ENCODE measurements at regions not wholly inside any gene's neighbourhood (a gene's known extent, or its start where the extent isn't known, plus 50 kb on each side); places are given as distances from the start of the nearest gene placed in this dataset.

DNA sequence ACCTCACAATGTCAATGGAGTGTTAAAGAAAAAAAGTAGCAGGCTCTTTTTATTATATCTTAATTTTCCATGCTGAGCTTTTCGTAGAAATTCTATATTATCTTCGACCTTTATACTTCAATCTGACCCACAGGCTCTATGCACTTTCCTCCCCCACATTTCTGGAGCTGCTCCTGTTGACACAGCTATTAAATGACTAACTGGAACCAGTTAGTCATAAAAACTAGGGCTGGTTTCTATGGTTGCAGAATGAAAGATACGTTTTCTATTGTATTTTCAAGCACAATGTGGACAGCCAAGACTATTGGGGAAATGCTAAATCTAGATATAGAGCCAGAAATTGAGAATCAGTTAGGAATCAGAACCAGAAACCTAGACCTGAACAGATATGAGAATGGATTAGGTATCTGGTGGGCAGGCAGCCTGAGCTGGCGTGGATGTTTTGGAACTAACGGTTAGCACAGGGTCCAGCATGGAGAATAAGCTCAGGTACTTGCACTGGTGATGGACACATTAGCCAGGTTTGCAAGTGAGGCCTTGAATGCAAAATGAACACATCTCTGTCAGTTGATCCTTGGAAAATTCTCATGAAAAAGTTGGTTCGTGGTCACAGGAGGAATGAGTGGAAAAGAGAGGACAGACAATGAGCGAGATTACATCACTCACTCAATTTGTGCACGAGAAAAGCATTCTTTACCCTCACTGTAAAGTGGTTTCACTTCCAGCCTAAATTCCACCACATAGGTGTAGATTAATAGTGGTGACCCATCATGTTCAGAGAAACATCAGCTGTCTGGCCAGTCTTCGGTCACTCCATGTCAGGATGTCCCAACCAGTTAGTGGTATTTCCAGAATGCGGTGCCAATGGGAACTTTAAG lies 144.6 kb upstream of the EPHA4 start:
- no peaks in the 10 kb centered on the region for H4K20me1 ChIP-seq
- no peaks in the 10 kb centered on the region for H3K36me3 ChIP-seq
- no peak overlapping the region for H3K4me2 ChIP-seq

DNA sequence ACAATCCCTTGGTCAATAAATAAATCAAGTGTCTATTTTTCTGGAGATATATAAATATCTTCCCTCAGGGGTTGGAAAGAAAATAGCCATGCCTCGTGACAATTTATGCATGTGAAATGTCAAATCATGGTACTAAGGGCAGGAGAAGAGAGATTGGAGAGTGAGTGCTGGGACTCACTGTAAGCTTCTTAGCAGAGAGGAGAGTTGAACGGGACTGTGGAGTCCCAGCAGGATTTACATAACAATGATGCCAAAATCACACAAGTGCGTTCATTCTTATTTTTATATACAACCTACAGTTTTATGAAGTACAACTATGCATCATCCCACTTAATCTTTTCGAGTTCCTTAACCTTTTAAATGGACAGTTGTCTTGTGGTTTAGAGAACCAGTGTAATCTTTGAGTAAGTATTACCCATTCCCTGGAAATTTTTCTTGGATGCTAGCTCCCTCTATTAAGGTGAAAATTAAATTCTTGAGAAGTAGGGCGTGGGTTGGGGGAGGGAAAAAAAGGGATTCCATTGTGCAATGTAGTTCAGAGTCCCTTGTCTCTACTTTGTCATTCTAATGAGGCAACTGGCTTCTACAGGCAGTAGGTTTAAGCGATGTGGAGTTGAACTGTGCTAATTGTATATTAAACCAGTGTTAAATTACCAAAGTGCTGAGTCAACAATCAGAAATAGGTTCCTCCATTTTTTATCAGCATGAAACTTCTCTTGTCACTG lies 143.6 kb upstream of the EPHA4 start:
- Histone ChIP-seq H3K4me1 (no peaks in the 10 kb centered on the region), H3K36me3 (no peaks in the 10 kb centered on the region), H3K9ac (no peak overlapping the region), H4K20me1 (no peaks in the 10 kb centered on the region), H3K4me2 (no peak overlapping the region), H3K4me3 (no peak overlapping the region), H3K9me3 (replicated peaks in 1 of 11) (no peaks in the 10 kb centered on the region), H3K27me3 (no peaks in the 10 kb centered on the region), H3K27ac (no peak overlapping the region)
- TF ChIP-seq Cebpa-rat (IDR thresholded peaks at IDR 0.05) = no peak

More for the DNA sequence above, 144.6 kb upstream of the EPHA4 start:
- TF ChIP-seq Cebpa-rat (IDR thresholded peaks at IDR 0.05) = no peak
- Histone ChIP-seq H3K9ac (no peak overlapping the region), H3K9me3 (replicated peaks in 1 of 11) (no peaks in the 10 kb centered on the region), H3K4me1 (no peaks in the 10 kb centered on the region), H3K27me3 (no peaks in the 10 kb centered on the region), H3K27ac (no peak overlapping the region), H3K4me3 (no peak overlapping the region)

DNA sequence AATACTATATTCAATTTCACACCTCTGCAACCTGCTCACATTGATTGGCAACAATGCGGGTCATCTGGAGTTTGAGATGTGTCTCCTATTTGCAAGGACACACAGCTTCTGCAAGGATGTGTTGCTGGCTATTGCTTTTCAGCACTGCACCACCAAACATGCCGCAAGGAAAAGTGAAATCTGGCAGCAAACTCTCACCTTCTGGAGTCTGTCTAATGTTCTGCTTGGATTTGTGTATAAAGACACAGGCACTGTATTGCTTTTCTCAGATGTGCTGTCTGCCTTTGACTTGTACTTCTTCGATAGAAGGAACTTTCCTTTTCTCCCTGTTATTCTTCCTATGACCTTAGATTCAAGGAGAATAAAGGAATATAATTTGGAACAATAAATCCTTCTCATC lies 138.6 kb upstream of the EPHA4 start:
- Histone ChIP-seq H3K4me2 (no peak overlapping the region), H3K36me3 (no peaks in the 10 kb centered on the region), H3K4me3 (no peak overlapping the region), H3K4me1 (0 out of 20 replicates have a peak, but pooled peaks cover 0 to 4% (median 0%) of the 10 kb centered on the region in 10 experiments), H3K9ac (no peak overlapping the region), H3K27ac (no peak overlapping the region), H3K9me3 (replicated peaks in 1 of 11) (no peaks in the 10 kb centered on the region), H3K27me3 (no peaks in the 10 kb centered on the region), H4K20me1 (no peaks in the 10 kb centered on the region)
- no peak for TF ChIP-seq Cebpa-rat (IDR thresholded peaks at IDR 0.05)

DNA sequence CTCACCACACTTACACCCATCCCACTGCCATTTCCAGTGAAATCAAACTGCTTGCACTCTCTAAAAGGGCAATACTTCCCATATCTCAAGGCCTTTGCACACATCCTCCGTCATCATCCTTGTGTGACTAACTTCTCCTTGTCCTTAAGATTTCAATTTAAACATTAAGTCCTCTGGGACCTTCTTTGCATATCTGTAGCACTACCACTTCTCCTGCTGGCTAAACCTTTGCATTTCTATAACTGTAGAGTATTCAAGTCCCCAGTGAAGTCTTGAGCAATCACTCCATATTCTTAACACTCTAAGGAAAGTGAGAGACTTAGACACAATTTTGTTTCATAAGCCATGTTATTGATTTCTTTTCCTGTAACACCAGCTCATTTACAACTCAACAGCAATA lies 136.8 kb upstream of the EPHA4 start:
- no peak for TF ChIP-seq Cebpa-rat (IDR thresholded peaks at IDR 0.05)
- Histone ChIP-seq H3K4me3 (no peak overlapping the region), H3K9ac (no peak overlapping the region), H3K27me3 (no peaks in the 10 kb centered on the region), H3K4me1 (0 out of 20 replicates have a peak, but pooled peaks cover 0 to 4% (median 0%) of the 10 kb centered on the region in 10 experiments), H3K4me2 (peak overlapping the region in 1 of 11 experiments; percentile 6; a peak in 1 of 22 replicates), H4K20me1 (no peaks in the 10 kb centered on the region), H3K27ac (no peak overlapping the region), H3K9me3 (replicated peaks in 1 of 11) (no peaks in the 10 kb centered on the region), H3K36me3 (no peaks in the 10 kb centered on the region)

DNA sequence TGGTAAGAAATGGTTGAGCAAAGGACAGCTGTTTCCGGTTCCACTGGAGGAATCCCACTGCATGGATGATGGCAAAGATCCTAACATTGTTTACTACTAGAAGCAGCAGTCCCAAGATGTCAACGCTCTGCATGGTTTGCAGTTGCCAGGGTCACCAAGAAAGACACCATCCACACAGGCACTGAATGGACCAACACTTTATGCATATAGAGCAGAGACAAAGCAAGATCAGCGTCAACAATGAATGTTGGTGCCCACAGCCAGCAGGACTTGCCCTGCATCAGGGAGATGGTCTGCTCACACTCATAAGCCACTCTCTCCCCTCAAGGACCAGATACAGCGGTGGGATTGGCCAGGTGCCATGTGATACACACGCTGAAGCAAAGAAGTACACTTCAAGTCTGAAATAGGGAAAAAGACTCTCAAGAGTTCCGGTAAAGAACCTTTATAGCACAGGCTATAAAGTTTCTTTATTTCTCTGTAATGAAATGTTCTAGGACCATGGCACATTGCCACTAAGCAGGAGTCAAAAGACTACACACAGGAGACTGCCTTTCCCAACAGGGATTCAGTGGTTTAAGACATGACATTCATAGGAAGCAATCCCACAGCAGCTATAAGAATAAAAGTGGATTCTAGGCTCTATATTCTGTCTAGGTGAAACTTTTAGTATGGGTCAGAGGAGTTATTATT lies 133.2 kb upstream of the EPHA4 start:
- no peak overlapping the region for H3K4me2 ChIP-seq

DNA sequence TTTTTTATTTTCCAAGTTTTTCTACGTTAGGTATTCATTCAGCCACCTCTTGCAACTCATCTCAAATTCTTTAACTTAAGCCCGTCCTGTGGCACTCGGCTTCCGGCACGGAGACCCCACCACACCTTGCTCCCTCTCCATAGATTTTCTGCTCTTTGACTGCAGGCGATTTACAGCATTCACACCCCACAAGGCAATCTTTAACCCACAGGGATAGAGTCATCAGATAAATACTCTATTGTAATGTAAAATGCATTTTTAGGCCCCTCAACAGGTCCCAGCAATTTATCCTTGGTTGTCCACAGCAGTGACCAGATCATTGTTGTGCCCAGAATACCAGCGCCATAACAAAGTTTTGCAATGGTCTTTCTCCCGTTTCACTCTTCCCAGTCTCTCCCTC lies 132.3 kb upstream of the EPHA4 start:
- H3K4me2 ChIP-seq = no peak overlapping the region
- no peak for TF ChIP-seq Cebpa-rat (IDR thresholded peaks at IDR 0.05)
- H3K9ac ChIP-seq = no peak overlapping the region
- H3K9me3 ChIP-seq (replicated peaks in 1 of 11) = no peaks in the 10 kb centered on the region
- H3K27me3 ChIP-seq = no peaks in the 10 kb centered on the region
- no peak overlapping the region for H3K27ac ChIP-seq
- 0 out of 20 replicates have a peak, but pooled peaks cover 0 to 4% (median 0%) of the 10 kb centered on the region in 10 experiments for H3K4me1 ChIP-seq
- H3K4me3 ChIP-seq = no peak overlapping the region
- H4K20me1 ChIP-seq = no peaks in the 10 kb centered on the region
- H3K36me3 ChIP-seq = no peaks in the 10 kb centered on the region

More for the DNA sequence above, 133.2 kb upstream of the EPHA4 start:
- Histone ChIP-seq H3K9me3 (replicated peaks in 1 of 11) (no peaks in the 10 kb centered on the region), H3K4me3 (no peak overlapping the region), H3K36me3 (no peaks in the 10 kb centered on the region), H4K20me1 (no peaks in the 10 kb centered on the region), H3K27ac (no peak overlapping the region), H3K27me3 (no peaks in the 10 kb centered on the region), H3K9ac (no peak overlapping the region), H3K4me1 (0 out of 20 replicates have a peak, but pooled peaks cover 0 to 4% (median 0%) of the 10 kb centered on the region in 10 experiments)
- TF ChIP-seq Cebpa-rat (IDR thresholded peaks at IDR 0.05) = no peak

DNA sequence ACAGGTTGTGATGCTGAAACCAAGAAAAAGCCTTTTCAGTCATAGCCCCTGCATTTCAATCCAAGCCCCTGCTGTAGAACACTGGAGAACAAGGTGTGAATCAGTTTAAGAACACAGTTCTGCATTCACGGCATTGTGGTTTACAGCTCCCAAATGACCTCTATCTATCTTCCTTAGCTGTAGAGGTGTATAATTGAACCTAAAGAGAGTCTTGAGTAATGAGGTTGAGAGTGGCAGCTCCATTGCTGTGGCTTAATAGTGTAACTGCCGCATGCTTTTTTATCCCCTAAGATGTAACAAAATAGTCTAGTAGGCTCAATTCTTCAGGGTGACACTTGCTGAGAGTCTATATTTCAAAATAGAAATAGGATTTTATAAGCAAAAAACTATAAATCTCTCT lies 121.3 kb upstream of the EPHA4 start:
- Histone ChIP-seq H3K9ac (no peak overlapping the region), H3K27ac (no peak overlapping the region), H4K20me1 (no peaks in the 10 kb centered on the region), H3K27me3 (no peaks in the 10 kb centered on the region), H3K4me3 (no peak overlapping the region), H3K36me3 (no peaks in the 10 kb centered on the region), H3K4me2 (no peak overlapping the region), H3K4me1 (no peaks in the 10 kb centered on the region), H3K9me3 (replicated peaks in 1 of 11) (no peaks in the 10 kb centered on the region)
- no peak for TF ChIP-seq Cebpa-rat (IDR thresholded peaks at IDR 0.05)

DNA sequence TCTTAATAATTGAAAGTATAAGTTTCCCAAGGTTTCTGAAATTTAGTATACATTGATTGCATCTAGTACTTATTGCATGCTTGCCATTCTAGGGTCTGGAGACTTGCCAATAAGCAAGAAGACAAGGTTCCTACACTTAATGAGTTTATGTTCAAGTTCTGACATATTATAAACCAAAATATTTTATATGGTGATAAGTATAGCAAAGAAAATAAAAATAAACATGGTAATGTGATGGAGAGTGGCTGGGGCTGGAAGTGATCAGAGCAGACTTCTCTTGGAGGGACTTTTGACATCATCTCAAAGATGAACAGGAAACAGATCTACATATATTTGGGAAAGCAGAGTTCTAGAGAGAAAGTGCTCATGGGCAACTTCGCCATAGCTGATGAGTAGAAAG lies 119.5 kb upstream of the EPHA4 start:
- H3K27ac ChIP-seq = no peak overlapping the region
- no peaks in the 10 kb centered on the region for H4K20me1 ChIP-seq
- H3K4me2 ChIP-seq = no peak overlapping the region
- H3K27me3 ChIP-seq = no peaks in the 10 kb centered on the region
- no peaks in the 10 kb centered on the region for H3K4me1 ChIP-seq
- no peak overlapping the region for H3K9ac ChIP-seq
- no peaks in the 10 kb centered on the region for H3K36me3 ChIP-seq
- TF ChIP-seq Cebpa-rat (IDR thresholded peaks at IDR 0.05) = no peak
- no peaks in the 10 kb centered on the region for H3K9me3 ChIP-seq (replicated peaks in 1 of 11)
- H3K4me3 ChIP-seq = no peak overlapping the region

DNA sequence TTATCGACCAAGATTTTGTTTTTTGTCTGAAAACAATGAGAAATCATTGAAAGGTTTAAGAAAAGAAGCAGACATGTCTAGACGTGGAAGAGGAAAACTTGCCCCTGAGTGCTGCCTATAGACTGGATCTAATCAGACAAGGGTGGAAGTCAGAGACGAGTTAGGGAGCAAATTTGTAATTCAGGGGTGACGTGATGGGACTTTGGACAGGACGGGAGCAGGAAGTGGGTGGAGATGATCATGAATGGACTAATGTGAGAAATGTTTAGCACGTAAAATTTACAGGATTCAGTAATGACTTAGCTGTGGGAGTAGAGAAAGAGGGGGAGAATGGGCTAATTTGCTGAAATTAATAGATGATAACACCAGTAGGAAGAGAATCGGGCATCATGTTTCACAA lies 117.0 kb upstream of the EPHA4 start:
- Histone ChIP-seq H3K4me2 (no peak overlapping the region), H3K9ac (no peak overlapping the region), H3K4me3 (no peak overlapping the region), H4K20me1 (no peaks in the 10 kb centered on the region), H3K27me3 (no peaks in the 10 kb centered on the region), H3K36me3 (no peaks in the 10 kb centered on the region), H3K27ac (no peak overlapping the region), H3K4me1 (no peaks in the 10 kb centered on the region), H3K9me3 (replicated peaks in 1 of 11) (no peaks in the 10 kb centered on the region)
- no peak for TF ChIP-seq Cebpa-rat (IDR thresholded peaks at IDR 0.05)

Measured in BLaER1 treated with 17β-estradiol and CSF1 and Interleukin-3, amounts not matched to agents 10 nM and 100 nM (cell line).